SK-N-SH treated with all-trans-retinoic acid at 6 μM for 48 hours (cell line): ENCODE measurements at regions not wholly inside any gene's neighbourhood (a gene's known extent, or its start where the extent isn't known, plus 50 kb on each side); places are given as distances from the start of the nearest gene placed in this dataset.
"Not testable (repeated sequence)": the region's sequence is repeated elsewhere in the genome, so short reads cannot be mapped to it uniquely, and the experiment has no call there.

ENCODE experiments used
- ATAC-seq: fragments of 200-7000 bp; cut with Tn5 transposase; 3 replicates; pipeline ENCODE4 v1.9.1; 2020; ENCODE audit warnings: mild to moderate bottlenecking, moderate library complexity
- ARNTL ChIP-seq: fragments of 450-650 bp; formaldehyde crosslinking; IDR thresholded peaks from 2 replicates; pipeline ENCODE4 v1.5.0; 2020; ENCODE audit warnings: low read depth, mild to moderate bottlenecking, moderate library complexity, borderline replicate concordance
- CREB5 ChIP-seq: fragments of 250-450 bp; sonication (Bioruptor Pico); IDR thresholded peaks from 2 replicates; pipeline ENCODE4 v1.5.1; 2020; ENCODE audit warnings: low read depth, mild to moderate bottlenecking, moderate library complexity
- CSDC2 ChIP-seq: fragments of 250-450 bp; sonication (Bioruptor Pico); IDR thresholded peaks from 2 replicates; pipeline ENCODE4 v1.5.0; 2020; ENCODE audit warnings: mild to moderate bottlenecking, moderate library complexity
- CSRNP3 ChIP-seq: fragments of 250-450 bp; sonication (Bioruptor Pico); IDR thresholded peaks from 2 replicates; pipeline ENCODE4 v1.5.1; 2021; ENCODE audit warnings: mild to moderate bottlenecking, moderate library complexity
- ESRRG ChIP-seq: fragments of 250-450 bp; sonication (Bioruptor Pico); IDR thresholded peaks from 2 replicates; pipeline ENCODE4 v1.6.1; 2021; ENCODE audit warnings: mild to moderate bottlenecking
- GLIS3 ChIP-seq: fragments of 250-450 bp; sonication (Bioruptor Pico); IDR thresholded peaks from 2 replicates; pipeline ENCODE4 v1.5.0; 2020; ENCODE audit warnings: mild to moderate bottlenecking, moderate library complexity
- ISL1 ChIP-seq: fragments of 250-450 bp; sonication (Bioruptor Pico); IDR thresholded peaks from 2 replicates; pipeline ENCODE4 v2.1.2; 2022; ENCODE audit warnings: mild to moderate bottlenecking, moderate library complexity
- POU6F1 ChIP-seq: fragments of 250-450 bp; sonication (Bioruptor Pico); IDR thresholded peaks from 2 replicates; pipeline ENCODE4 v1.8.0; 2021; ENCODE audit warnings: low read depth, mild to moderate bottlenecking, moderate library complexity, borderline replicate concordance
- PPARA ChIP-seq: fragments of 250-450 bp; sonication (Bioruptor Pico); IDR thresholded peaks from 2 replicates; pipeline ENCODE4 v1.5.0; 2020; ENCODE audit warnings: mild to moderate bottlenecking, borderline replicate concordance
- RARB ChIP-seq: fragments of 250-450 bp; sonication (Bioruptor Pico); IDR thresholded peaks from 2 replicates; pipeline ENCODE4 v1.8.0; 2021; ENCODE audit warnings: mild to moderate bottlenecking, moderate library complexity
- TCF4 ChIP-seq: fragments of 250-450 bp; sonication (Bioruptor Pico); IDR thresholded peaks from 2 replicates; pipeline ENCODE4 v1.8.0; 2021; ENCODE audit warnings: mild to moderate bottlenecking, moderate library complexity, borderline replicate concordance
- TOX ChIP-seq: fragments of 250-450 bp; sonication (Bioruptor Pico); IDR thresholded peaks from 2 replicates; pipeline ENCODE4 v1.8.0; 2021; ENCODE audit warnings: mild to moderate bottlenecking, moderate library complexity, borderline replicate concordance
- TSHZ2 ChIP-seq: fragments of 250-450 bp; sonication (Bioruptor Pico); IDR thresholded peaks from 2 replicates; pipeline ENCODE4 v1.5.0; 2020; ENCODE audit warnings: mild to moderate bottlenecking, moderate library complexity
- ZFP3 ChIP-seq: fragments of 250-450 bp; sonication (Bioruptor Pico); IDR thresholded peaks from 2 replicates; pipeline ENCODE4 v1.5.0; 2020; ENCODE audit warnings: mild to moderate bottlenecking, moderate library complexity
- ZNF565 ChIP-seq: fragments of 450-650 bp; formaldehyde crosslinking; conservative IDR thresholded peaks from 2 replicates; pipeline ENCODE4 v1.5.0; 2020; ENCODE audit warnings: low read depth, mild to moderate bottlenecking, moderate library complexity
- ZNF70 ChIP-seq: fragments of 450-650 bp; formaldehyde crosslinking; IDR thresholded peaks from 2 replicates; pipeline ENCODE4 v1.5.0; 2020; ENCODE audit warnings: mild to moderate bottlenecking, moderate library complexity

- no peak for TF ChIP-seq TSHZ2 (CRISPR knock-in tag)
- TF ChIP-seq GLIS3 = no peak
- TF ChIP-seq CREB5 (CRISPR knock-in tag) = no peak
- TF ChIP-seq TCF4 (CRISPR knock-in tag) = no peak
- TF ChIP-seq POU6F1 (CRISPR knock-in tag) = no peak
- TF ChIP-seq CSRNP3 (CRISPR knock-in tag) = no peak
- no peak for TF ChIP-seq ISL1 (CRISPR knock-in tag)
These were observed 105.2 kb upstream of the STX18 start (continued) for GRCh38 chr4:4647041-4647440.

GRCh38 chr4:4645743-4646142 lies 103.9 kb upstream of the STX18 start:
- ATAC-seq = no peak
- no peak for TF ChIP-seq ZNF70
- no peak for TF ChIP-seq CSRNP3 (CRISPR knock-in tag)
- no peak for TF ChIP-seq TCF4 (CRISPR knock-in tag)
- no peak for TF ChIP-seq ARNTL (CRISPR knock-in tag)
- TF ChIP-seq ESRRG (CRISPR knock-in tag) = no peak
- no peak for TF ChIP-seq ZFP3
- no peak for TF ChIP-seq POU6F1 (CRISPR knock-in tag)
- TF ChIP-seq CREB5 (CRISPR knock-in tag) = no peak
- TF ChIP-seq CSDC2 (CRISPR knock-in tag) = no peak
- no peak for TF ChIP-seq PPARA (CRISPR knock-in tag)

- not testable (repeated sequence) for ATAC-seq
These were observed 102.4 kb upstream of the STX18 start for GRCh38 chr4:4644277-4644676.

- not testable (repeated sequence) for ATAC-seq
These were observed 101.9 kb upstream of the STX18 start for GRCh38 chr4:4643743-4644142.

GRCh38 chr4:4643306-4643705 lies 101.5 kb upstream of the STX18 start:
- TF ChIP-seq ZNF565 (CRISPR knock-in tag) (no peak), CSDC2 (CRISPR knock-in tag) (no peak), ZNF70 (no peak), ISL1 (CRISPR knock-in tag) (no peak), ZFP3 (no peak), RARB (CRISPR knock-in tag) (no peak), TOX (CRISPR knock-in tag) (no peak)
- TF ChIP-seq, all 23 proteins: peak for 0
- no peak for ATAC-seq
